GM23338 (cell line): ENCODE measurements at regions not wholly inside any gene's neighbourhood (a gene's known extent, or its start where the extent isn't known, plus 50 kb on each side); places are given as distances from the start of the nearest gene placed in this dataset.

Source experiments
- ATAC-seq: fragments of 200-7000 bp; cut with Tn5 transposase; 3 replicates; pipeline ENCODE4 v1.9.1; 2020
- DNase-seq: peaks from one replicate; pipeline ENCODE4 v3.0.0-alpha.2; 2015; ENCODE audit warnings: low spot score
- H2AFZ ChIP-seq: fragments of 200-600 bp; sonication (generic); 2 replicates; pipeline ENCODE4 v1.8.0; 2016; ENCODE audit warnings: antibody characterized with exemption, mild to moderate bottlenecking, moderate library complexity
- H3F3A ChIP-seq: fragments of 200-600 bp; sonication (generic); replicated peaks from 2 replicates; pipeline ENCODE4 v1.8.0; 2017; ENCODE audit warnings: antibody characterized with exemption, mixed run types, low read depth
- H3K27ac ChIP-seq: fragments of 200-600 bp; sonication (generic); 2 replicates; pipeline ENCODE4 v1.6.1; 2016; ENCODE audit warnings: low read depth
- H3K27me3 ChIP-seq: fragments of 200-600 bp; sonication (generic); 2 replicates; pipeline ENCODE4 v1.8.0; 2016; ENCODE audit warnings: mild to moderate bottlenecking, mixed run types, moderate library complexity; ENCODE audit not compliant: insufficient read depth
- H3K36me3 ChIP-seq: fragments of 200-600 bp; sonication (generic); 2 replicates; pipeline ENCODE4 v1.8.0; 2016; ENCODE audit warnings: mild to moderate bottlenecking; ENCODE audit not compliant: insufficient read depth
- H3K4me1 ChIP-seq: fragments of 200-600 bp; sonication (generic); 2 replicates; pipeline ENCODE4 v1.8.0; 2016; ENCODE audit warnings: mild to moderate bottlenecking, moderate library complexity; ENCODE audit not compliant: insufficient read depth
- H3K4me2 ChIP-seq: fragments of 200-600 bp; sonication (generic); 2 replicates; pipeline ENCODE4 v1.7.1; 2017; ENCODE audit warnings: mixed run types
- H3K4me3 ChIP-seq: fragments of 200-600 bp; sonication (generic); 2 replicates; pipeline ENCODE4 v1.6.1; 2016; ENCODE audit warnings: mixed run types
- H3K79me2 ChIP-seq: fragments of 200-600 bp; sonication (generic); replicated peaks from 2 replicates; pipeline ENCODE4 v1.8.0; 2017; ENCODE audit warnings: mild to moderate bottlenecking; ENCODE audit not compliant: insufficient read depth
- H3K9me2 ChIP-seq: fragments of 200-600 bp; sonication (generic); 2 replicates; pipeline ENCODE4 v1.8.0; 2017; ENCODE audit not compliant: insufficient read depth
- H4K20me1 ChIP-seq: fragments of 200-600 bp; sonication (generic); replicated peaks from 2 replicates; pipeline ENCODE4 v1.8.0; 2017; ENCODE audit warnings: mild to moderate bottlenecking; ENCODE audit not compliant: insufficient read depth
- H3K27ac Mint-ChIP-seq: 2 replicates; pipeline ENCODE4 v1.8.0; 2020; ENCODE audit warnings: inconsistent platforms, mild to moderate bottlenecking, moderate library complexity, mixed read lengths
- H3K27me3 Mint-ChIP-seq: 3 replicates; pipeline ENCODE4 v1.8.0; 2022; ENCODE audit warnings: low read depth, mild to moderate bottlenecking, moderate library complexity, mixed read lengths, inconsistent platforms; ENCODE audit not compliant: insufficient read depth, poor library complexity
- H3K36me3 Mint-ChIP-seq: 3 replicates; pipeline ENCODE4 v1.8.0; 2021; ENCODE audit warnings: low read depth, mild to moderate bottlenecking, inconsistent platforms, moderate library complexity, mixed read lengths
- H3K4me1 Mint-ChIP-seq: 3 replicates; pipeline ENCODE4 v1.8.0; 2020; ENCODE audit warnings: mild to moderate bottlenecking, inconsistent platforms, mixed read lengths
- H3K4me3 Mint-ChIP-seq: 3 replicates; pipeline ENCODE4 v1.8.0; 2021; ENCODE audit warnings: moderate library complexity, mild to moderate bottlenecking, inconsistent platforms, mixed read lengths
- H3K9me3 Mint-ChIP-seq: 3 replicates; pipeline ENCODE4 v1.8.0; 2020; ENCODE audit warnings: moderate library complexity, mild to moderate bottlenecking, inconsistent platforms, mixed read lengths
- CREB1 ChIP-seq: fragments of 250-450 bp; sonication (Bioruptor Pico); IDR thresholded peaks from 2 replicates; pipeline ENCODE4 v1.5.0; 2020; ENCODE audit warnings: low read depth, mild to moderate bottlenecking, moderate library complexity
- EZH2phosphoT487 ChIP-seq: fragments of 200-600 bp; sonication (generic); IDR thresholded peaks from one replicate; pipeline ENCODE4 v1.8.1; 2018; ENCODE audit warnings: antibody characterized with exemption; ENCODE audit not compliant: unreplicated experiment
- JUNB ChIP-seq: IDR thresholded peaks from one replicate; pipeline ENCODE4 v1.6.1; 2016; ENCODE audit warnings: antibody characterized with exemption; ENCODE audit not compliant: unreplicated experiment
- NANOG ChIP-seq: IDR thresholded peaks from 2 replicates; pipeline ENCODE4 v1.6.1; 2016; ENCODE audit warnings: antibody characterized with exemption, borderline replicate concordance
- STAT1 ChIP-seq: IDR thresholded peaks from one replicate; pipeline ENCODE4 v1.6.1; 2016; ENCODE audit warnings: antibody characterized with exemption; ENCODE audit not compliant: unreplicated experiment
- ZNF114 ChIP-seq: fragments of 250-450 bp; sonication (Bioruptor Pico); IDR thresholded peaks from 2 replicates; pipeline ENCODE4 v1.5.0; 2020; ENCODE audit warnings: mild to moderate bottlenecking, moderate library complexity
- TF ChIP-seq, protein P1 (sequence below): fragments of 250-450 bp; sonication (Bioruptor Pico); IDR thresholded peaks from 2 replicates; pipeline ENCODE4 v1.5.0; 2020; ENCODE audit warnings: mild to moderate bottlenecking, moderate library complexity
- TF ChIP-seq, protein P2 (sequence below): IDR thresholded peaks from one replicate; pipeline ENCODE4 v1.6.1; 2018; ENCODE audit warnings: antibody characterized with exemption; ENCODE audit not compliant: unreplicated experiment
- TF ChIP-seq, protein P3 (sequence below): IDR thresholded peaks from 2 replicates; pipeline ENCODE4 v1.6.1; 2016; ENCODE audit warnings: antibody characterized with exemption
- TF ChIP-seq, protein P4 (sequence below), 2 experiments: fragments of 200-600 bp in 1 of 2; sonication (generic) in 1 of 2; conservative IDR thresholded peaks; 2 replicates each; pipeline versions ENCODE4 v1.5.1 to v1.6.1; 2016 to 2017; ENCODE audit warnings: antibody characterized with exemption in 2 of 2, low read depth in 2 of 2, mild to moderate bottlenecking in 2 of 2, moderate library complexity in 1 of 2

DNA sequence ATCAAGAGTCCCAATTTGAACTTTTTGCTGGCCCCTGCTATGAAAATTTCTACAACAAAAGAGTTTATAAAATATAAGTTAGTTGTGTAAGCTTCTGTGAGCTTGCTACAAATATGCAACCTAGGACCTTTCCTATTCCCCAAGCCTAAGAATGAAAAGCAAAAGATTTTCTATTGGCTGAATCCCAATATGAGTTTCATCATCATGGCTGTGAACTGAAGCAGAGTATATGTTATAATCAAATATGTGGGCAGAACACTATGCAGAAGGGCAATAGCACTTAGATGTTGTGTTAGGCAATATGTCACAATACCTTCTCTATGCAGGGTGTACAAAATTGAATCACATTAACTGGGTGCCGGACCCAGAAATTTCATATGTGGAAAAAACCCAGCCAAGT lies 1018.3 kb upstream of the AMELY start (continued):
- TF ChIP-seq, protein P1, sequence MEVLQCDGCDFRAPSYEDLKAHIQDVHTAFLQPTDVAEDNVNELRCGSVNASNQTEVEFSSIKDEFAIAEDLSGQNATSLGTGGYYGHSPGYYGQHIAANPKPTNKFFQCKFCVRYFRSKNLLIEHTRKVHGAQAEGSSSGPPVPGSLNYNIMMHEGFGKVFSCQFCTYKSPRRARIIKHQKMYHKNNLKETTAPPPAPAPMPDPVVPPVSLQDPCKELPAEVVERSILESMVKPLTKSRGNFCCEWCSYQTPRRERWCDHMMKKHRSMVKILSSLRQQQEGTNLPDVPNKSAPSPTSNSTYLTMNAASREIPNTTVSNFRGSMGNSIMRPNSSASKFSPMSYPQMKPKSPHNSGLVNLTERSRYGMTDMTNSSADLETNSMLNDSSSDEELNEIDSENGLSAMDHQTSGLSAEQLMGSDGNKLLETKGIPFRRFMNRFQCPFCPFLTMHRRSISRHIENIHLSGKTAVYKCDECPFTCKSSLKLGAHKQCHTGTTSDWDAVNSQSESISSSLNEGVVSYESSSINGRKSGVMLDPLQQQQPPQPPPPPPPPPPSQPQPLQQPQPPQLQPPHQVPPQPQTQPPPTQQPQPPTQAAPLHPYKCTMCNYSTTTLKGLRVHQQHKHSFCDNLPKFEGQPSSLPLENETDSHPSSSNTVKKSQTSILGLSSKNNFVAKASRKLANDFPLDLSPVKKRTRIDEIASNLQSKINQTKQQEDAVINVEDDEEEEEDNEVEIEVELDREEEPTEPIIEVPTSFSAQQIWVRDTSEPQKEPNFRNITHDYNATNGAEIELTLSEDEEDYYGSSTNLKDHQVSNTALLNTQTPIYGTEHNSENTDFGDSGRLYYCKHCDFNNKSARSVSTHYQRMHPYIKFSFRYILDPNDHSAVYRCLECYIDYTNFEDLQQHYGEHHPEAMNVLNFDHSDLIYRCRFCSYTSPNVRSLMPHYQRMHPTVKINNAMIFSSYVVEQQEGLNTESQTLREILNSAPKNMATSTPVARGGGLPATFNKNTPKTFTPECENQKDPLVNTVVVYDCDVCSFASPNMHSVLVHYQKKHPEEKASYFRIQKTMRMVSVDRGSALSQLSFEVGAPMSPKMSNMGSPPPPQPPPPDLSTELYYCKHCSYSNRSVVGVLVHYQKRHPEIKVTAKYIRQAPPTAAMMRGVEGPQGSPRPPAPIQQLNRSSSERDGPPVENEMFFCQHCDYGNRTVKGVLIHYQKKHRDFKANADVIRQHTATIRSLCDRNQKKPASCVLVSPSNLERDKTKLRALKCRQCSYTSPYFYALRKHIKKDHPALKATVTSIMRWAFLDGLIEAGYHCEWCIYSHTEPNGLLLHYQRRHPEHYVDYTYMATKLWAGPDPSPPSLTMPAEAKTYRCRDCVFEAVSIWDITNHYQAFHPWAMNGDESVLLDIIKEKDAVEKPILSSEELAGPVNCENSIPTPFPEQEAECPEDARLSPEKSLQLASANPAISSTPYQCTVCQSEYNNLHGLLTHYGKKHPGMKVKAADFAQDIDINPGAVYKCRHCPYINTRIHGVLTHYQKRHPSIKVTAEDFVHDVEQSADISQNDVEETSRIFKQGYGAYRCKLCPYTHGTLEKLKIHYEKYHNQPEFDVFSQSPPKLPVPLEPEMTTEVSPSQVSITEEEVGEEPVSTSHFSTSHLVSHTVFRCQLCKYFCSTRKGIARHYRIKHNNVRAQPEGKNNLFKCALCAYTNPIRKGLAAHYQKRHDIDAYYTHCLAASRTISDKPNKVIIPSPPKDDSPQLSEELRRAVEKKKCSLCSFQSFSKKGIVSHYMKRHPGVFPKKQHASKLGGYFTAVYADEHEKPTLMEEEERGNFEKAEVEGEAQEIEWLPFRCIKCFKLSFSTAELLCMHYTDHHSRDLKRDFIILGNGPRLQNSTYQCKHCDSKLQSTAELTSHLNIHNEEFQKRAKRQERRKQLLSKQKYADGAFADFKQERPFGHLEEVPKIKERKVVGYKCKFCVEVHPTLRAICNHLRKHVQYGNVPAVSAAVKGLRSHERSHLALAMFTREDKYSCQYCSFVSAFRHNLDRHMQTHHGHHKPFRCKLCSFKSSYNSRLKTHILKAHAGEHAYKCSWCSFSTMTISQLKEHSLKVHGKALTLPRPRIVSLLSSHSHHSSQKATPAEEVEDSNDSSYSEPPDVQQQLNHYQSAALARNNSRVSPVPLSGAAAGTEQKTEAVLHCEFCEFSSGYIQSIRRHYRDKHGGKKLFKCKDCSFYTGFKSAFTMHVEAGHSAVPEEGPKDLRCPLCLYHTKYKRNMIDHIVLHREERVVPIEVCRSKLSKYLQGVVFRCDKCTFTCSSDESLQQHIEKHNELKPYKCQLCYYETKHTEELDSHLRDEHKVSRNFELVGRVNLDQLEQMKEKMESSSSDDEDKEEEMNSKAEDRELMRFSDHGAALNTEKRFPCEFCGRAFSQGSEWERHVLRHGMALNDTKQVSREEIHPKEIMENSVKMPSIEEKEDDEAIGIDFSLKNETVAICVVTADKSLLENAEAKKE (CRISPR knock-in tag): no peak
- no peak for TF ChIP-seq STAT1
- TF ChIP-seq, protein P2, sequence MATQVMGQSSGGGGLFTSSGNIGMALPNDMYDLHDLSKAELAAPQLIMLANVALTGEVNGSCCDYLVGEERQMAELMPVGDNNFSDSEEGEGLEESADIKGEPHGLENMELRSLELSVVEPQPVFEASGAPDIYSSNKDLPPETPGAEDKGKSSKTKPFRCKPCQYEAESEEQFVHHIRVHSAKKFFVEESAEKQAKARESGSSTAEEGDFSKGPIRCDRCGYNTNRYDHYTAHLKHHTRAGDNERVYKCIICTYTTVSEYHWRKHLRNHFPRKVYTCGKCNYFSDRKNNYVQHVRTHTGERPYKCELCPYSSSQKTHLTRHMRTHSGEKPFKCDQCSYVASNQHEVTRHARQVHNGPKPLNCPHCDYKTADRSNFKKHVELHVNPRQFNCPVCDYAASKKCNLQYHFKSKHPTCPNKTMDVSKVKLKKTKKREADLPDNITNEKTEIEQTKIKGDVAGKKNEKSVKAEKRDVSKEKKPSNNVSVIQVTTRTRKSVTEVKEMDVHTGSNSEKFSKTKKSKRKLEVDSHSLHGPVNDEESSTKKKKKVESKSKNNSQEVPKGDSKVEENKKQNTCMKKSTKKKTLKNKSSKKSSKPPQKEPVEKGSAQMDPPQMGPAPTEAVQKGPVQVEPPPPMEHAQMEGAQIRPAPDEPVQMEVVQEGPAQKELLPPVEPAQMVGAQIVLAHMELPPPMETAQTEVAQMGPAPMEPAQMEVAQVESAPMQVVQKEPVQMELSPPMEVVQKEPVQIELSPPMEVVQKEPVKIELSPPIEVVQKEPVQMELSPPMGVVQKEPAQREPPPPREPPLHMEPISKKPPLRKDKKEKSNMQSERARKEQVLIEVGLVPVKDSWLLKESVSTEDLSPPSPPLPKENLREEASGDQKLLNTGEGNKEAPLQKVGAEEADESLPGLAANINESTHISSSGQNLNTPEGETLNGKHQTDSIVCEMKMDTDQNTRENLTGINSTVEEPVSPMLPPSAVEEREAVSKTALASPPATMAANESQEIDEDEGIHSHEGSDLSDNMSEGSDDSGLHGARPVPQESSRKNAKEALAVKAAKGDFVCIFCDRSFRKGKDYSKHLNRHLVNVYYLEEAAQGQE: no peak

DNA sequence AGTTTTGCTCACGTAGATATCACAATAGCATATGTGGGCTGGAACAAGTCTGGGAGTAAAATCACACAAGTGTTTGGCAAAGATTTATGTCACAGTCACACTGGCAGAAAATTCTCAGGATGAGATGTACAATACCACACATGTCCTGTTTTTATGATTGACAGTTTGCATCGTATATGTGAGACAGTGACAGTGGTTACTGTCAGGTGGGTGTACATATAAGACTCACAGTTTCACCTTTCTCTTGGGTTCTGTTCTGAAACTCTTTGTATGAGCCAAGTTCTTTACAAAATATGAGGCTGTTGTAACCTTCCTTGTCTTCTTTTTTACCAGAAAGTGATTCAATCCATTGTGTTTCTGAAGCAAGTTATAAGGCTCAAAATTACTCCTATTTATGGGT lies 1012.5 kb upstream of the AMELY start:
- H3K27ac Mint-ChIP-seq: no peak overlapping the region
- H3K9me3 Mint-ChIP-seq: no peaks in the 10 kb centered on the region
- Histone ChIP-seq H3K27me3 (no peaks in the 10 kb centered on the region), H3K36me3 (no peaks in the 10 kb centered on the region), H4K20me1 (no peaks in the 10 kb centered on the region), H3K9me2 (no peaks in the 10 kb centered on the region), H3K4me1 (no peaks in the 10 kb centered on the region), H3K27ac (no peak overlapping the region), H3K79me2 (no peaks in the 10 kb centered on the region), H3K4me2 (no peak overlapping the region), H2AFZ (no peak overlapping the region), H3F3A (no peaks in the 10 kb centered on the region), H3K4me3 (no peak overlapping the region)
- ATAC-seq (no peak), DNase-seq (no peak)
- H3K4me1 Mint-ChIP-seq: no peaks in the 10 kb centered on the region
- H3K36me3 Mint-ChIP-seq: no peaks in the 10 kb centered on the region
- H3K4me3 Mint-ChIP-seq: no peak overlapping the region
- H3K27me3 Mint-ChIP-seq: peaks cover 3% of the 10 kb centered on the region
- TF ChIP-seq JUNB (no peak), CREB1 (CRISPR knock-in tag) (no peak), STAT1 (no peak), EZH2phosphoT487 (no peak), ZNF114 (CRISPR knock-in tag) (no peak), NANOG (no peak)
- TF ChIP-seq, protein P3, sequence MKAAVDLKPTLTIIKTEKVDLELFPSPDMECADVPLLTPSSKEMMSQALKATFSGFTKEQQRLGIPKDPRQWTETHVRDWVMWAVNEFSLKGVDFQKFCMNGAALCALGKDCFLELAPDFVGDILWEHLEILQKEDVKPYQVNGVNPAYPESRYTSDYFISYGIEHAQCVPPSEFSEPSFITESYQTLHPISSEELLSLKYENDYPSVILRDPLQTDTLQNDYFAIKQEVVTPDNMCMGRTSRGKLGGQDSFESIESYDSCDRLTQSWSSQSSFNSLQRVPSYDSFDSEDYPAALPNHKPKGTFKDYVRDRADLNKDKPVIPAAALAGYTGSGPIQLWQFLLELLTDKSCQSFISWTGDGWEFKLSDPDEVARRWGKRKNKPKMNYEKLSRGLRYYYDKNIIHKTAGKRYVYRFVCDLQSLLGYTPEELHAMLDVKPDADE: no peak
- TF ChIP-seq, protein P4, sequence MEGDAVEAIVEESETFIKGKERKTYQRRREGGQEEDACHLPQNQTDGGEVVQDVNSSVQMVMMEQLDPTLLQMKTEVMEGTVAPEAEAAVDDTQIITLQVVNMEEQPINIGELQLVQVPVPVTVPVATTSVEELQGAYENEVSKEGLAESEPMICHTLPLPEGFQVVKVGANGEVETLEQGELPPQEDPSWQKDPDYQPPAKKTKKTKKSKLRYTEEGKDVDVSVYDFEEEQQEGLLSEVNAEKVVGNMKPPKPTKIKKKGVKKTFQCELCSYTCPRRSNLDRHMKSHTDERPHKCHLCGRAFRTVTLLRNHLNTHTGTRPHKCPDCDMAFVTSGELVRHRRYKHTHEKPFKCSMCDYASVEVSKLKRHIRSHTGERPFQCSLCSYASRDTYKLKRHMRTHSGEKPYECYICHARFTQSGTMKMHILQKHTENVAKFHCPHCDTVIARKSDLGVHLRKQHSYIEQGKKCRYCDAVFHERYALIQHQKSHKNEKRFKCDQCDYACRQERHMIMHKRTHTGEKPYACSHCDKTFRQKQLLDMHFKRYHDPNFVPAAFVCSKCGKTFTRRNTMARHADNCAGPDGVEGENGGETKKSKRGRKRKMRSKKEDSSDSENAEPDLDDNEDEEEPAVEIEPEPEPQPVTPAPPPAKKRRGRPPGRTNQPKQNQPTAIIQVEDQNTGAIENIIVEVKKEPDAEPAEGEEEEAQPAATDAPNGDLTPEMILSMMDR (conservative IDR thresholded peaks at IDR 0.05; ENCODE audit: low read depth in 2 of 2): no peak
